Activated naive CD8-positive, alpha-beta T cell treated with anti-CD3 and anti-CD28 coated beads, Interleukin-2, amount 50 U/mL, for 24 hours (primary cell): ENCODE measurements at regions not wholly inside any gene's neighbourhood (a gene's known extent, or its start where the extent isn't known, plus 50 kb on each side); places are given as distances from the start of the nearest gene placed in this dataset.
"Not testable (repeated sequence)": the region's sequence is repeated elsewhere in the genome, so short reads cannot be mapped to it uniquely, and the experiment has no call there.

Experiments used
- ATAC-seq: fragments of 150-1000 bp; cut with Tn5 transposase; one replicate; pipeline ENCODE4 v1.10.0; 2021
- DNase-seq: peaks from one replicate; pipeline ENCODE4 v3.0.0; 2021
- H3K27ac Mint-ChIP-seq: one replicate; pipeline ENCODE4 v1.8.0; 2021; ENCODE audit warnings: mild to moderate bottlenecking, mixed read lengths
- H3K27me3 Mint-ChIP-seq: one replicate; pipeline ENCODE4 v1.8.0; 2021; ENCODE audit warnings: mixed read lengths
- H3K36me3 Mint-ChIP-seq: one replicate; pipeline ENCODE4 v1.8.0; 2021; ENCODE audit warnings: low read depth, mixed read lengths
- H3K4me1 Mint-ChIP-seq: one replicate; pipeline ENCODE4 v1.8.0; 2021; ENCODE audit warnings: mixed read lengths
- H3K4me3 Mint-ChIP-seq: one replicate; pipeline ENCODE4 v1.8.0; 2021; ENCODE audit warnings: mild to moderate bottlenecking, moderate library complexity, mixed read lengths
- H3K9me3 Mint-ChIP-seq: one replicate; pipeline ENCODE4 v1.8.0; 2021; ENCODE audit warnings: mixed read lengths

DNA sequence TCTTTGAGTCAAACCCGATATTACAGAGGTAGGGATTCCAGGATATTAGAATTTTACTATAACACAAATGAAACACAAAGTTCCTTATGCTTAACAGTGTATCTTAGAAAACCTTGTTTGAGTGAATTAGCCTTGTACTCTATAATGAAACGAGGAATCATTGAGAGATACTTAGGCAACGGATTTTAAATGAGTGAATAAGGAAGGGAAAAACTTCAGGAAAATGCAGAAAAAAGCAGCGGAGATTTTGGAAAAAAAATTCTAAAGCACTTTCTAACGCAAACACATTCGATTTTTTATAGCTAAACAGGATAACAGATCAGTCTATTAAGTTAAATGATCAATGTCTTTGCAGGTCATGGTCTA lies 137.3 kb downstream of the HFE start:
- ATAC-seq (no peak), DNase-seq (no peak)
- Mint-ChIP-seq H3K36me3 (no peaks in the 10 kb centered on the region), H3K4me1 (peaks cover 9% of the 10 kb centered on the region), H3K27me3 (no peaks in the 10 kb centered on the region), H3K27ac (no peak overlapping the region), H3K9me3 (no peaks in the 10 kb centered on the region), H3K4me3 (no peak overlapping the region)

DNA sequence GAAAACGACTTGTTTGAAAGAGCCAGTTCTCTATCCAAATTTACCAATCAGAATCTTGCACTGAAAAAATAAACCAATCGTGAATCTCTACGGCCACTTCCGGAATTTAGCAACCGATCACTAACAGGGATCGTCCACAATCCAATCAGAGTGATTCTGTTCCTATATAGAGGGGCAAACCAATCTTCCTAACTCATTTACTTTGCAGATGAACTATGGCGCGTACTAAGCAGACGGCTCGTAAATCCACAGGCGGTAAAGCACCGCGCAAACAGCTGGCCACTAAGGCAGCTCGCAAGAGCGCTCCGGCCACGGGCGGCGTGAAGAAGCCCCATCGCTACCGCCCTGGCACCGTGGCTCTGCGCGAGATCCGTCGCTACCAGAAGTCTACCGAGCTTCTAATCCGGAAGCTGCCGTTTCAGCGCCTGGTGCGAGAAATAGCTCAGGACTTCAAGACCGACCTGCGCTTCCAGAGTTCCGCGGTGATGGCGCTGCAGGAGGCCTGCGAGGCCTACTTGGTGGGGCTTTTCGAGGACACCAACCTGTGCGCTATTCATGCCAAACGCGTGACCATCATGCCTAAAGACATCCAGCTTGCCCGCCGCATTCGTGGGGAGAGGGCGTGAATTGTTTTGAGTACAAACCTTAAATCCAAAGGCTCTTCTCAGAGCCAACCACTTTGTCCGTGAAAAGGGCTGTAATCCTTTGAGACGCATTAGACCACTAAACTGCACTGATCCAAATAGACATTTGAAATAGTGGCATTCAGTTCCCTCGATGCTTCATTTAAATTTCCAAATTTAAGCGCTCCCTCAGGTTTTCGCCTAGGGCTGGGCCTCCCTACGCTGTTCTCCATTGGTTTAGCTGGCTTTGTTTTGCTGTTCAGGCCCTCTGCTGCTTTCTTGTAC lies 138.0 kb downstream of the HFE start:
- H3K4me1 Mint-ChIP-seq: peaks cover 12% of the 10 kb centered on the region
- H3K27ac Mint-ChIP-seq: no peak overlapping the region
- ATAC-seq (no peak), DNase-seq (no peak)
- no peaks in the 10 kb centered on the region for H3K9me3 Mint-ChIP-seq
- no peaks in the 10 kb centered on the region for H3K36me3 Mint-ChIP-seq
- H3K27me3 Mint-ChIP-seq: no peaks in the 10 kb centered on the region
- no peak overlapping the region for H3K4me3 Mint-ChIP-seq

DNA sequence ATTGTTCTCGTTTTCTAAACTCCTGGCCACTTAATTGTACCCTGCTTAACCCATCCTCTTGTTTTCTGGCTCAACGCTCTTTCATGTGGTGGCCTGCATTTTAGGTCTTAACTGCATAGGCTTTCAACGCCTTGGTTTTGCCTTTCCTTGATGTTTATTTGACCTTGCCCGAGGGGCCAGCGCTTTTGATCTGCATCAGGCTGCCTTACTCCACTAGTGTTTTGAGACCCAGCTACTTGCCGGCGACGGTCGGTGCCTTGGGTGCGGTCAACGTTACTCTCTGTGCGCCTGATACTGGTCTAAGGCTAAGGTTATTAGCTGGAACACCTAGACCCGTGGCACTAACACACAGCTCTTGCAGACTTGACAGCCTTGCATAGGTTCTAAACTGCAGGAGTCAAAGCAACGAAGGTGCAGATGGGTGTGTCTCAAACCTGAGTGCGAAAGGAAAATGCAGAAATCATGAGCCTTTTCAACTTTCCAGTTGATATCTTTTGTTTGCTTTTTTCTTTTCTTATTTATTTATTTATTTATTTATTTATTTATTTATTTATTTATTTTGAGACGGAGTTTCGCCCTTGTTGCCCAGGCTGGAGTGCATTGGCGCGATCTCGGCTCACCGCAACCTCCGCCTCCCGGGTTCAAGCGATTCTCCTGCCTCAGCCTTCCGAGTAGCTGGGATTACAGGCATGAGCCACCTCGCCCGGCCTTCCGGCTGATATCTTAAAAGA lies 138.8 kb downstream of the HFE start:
- DNase-seq (no peak), ATAC-seq (no peak)
- H3K36me3 Mint-ChIP-seq: no peaks in the 10 kb centered on the region
- no peaks in the 10 kb centered on the region for H3K27me3 Mint-ChIP-seq
- peaks cover 13% of the 10 kb centered on the region for H3K4me1 Mint-ChIP-seq
- no peaks in the 10 kb centered on the region for H3K9me3 Mint-ChIP-seq
- no peak overlapping the region for H3K4me3 Mint-ChIP-seq
- H3K27ac Mint-ChIP-seq: no peak overlapping the region

DNA sequence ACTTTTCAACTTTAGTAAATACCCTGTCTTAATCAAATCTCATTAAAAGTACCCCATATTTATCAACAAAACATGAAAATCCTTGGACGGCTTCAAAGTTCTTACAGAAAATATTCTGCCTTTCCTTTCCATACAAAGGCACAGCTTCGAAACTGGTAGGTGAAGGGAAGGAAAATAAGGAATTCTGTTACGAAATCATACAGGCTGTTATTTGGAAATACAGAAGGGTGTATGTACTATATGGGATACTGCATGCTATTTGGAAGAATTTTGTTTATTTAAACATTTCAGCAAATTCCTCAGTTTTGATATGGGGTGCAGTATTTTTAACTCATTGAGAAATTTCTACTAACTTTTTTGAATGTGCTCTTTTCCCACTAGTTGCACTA lies 138.4 kb upstream of the BTN3A2 start:
- DNase-seq (no peak), ATAC-seq (no peak)
- no peak overlapping the region for H3K4me3 Mint-ChIP-seq
- no peaks in the 10 kb centered on the region for H3K36me3 Mint-ChIP-seq
- no peak overlapping the region for H3K27ac Mint-ChIP-seq
- H3K27me3 Mint-ChIP-seq: no peaks in the 10 kb centered on the region
- no peaks in the 10 kb centered on the region for H3K9me3 Mint-ChIP-seq
- peaks cover 14% of the 10 kb centered on the region for H3K4me1 Mint-ChIP-seq

DNA sequence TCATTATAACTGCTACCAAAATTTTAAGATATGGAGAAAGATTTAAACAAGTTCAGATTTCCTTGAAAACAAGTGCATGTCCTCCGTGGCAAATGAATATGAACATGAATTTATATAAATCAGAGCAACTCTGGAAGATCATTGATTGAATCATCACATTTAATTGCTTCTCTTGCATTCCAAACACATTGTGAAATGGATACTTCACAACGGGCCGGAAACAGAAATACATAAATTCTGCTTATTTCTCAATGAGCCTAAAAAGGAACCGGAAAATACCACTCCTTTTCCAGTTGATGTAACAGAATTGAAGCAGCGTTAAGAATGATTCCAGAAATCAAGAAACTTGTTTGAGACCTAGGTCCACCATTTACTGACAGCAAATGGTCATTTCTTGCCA lies 134.6 kb upstream of the BTN3A2 start:
- Mint-ChIP-seq H3K9me3 (no peaks in the 10 kb centered on the region), H3K36me3 (no peaks in the 10 kb centered on the region), H3K4me3 (no peak overlapping the region), H3K4me1 (peaks cover 39% of the 10 kb centered on the region), H3K27ac (no peak overlapping the region), H3K27me3 (no peaks in the 10 kb centered on the region)
- ATAC-seq (no peak), DNase-seq (no peak)

DNA sequence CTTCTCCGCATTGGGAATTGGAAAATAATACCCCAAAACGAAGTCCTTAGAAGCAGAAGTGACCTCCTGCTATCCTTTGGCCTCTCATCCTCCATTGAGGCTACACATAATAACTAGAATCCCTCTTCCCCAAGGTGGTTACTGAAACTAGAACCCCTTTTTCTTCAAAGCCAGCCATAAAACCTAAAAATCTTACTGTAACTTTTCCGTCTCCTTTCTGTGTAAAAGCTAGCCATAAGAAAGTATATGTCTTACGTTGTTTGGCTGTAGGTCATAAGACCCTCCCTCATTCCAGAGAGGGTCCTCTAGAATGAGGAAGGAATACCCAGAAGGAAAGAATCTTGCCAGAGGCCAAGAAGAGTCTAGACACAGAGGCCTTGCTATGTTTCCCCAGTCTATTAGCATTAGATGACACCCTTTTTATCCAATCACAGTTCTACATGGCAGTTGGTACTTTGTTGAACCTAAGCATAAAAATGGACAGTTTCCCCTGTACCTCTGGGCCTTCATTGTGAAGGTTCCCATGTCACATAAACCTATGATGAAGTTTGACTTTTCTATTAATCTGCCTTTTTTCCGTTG lies 133.9 kb upstream of the BTN3A2 start:
- Mint-ChIP-seq H3K27ac (no peak overlapping the region), H3K27me3 (no peaks in the 10 kb centered on the region), H3K4me1 (peaks cover 45% of the 10 kb centered on the region)

DNA sequence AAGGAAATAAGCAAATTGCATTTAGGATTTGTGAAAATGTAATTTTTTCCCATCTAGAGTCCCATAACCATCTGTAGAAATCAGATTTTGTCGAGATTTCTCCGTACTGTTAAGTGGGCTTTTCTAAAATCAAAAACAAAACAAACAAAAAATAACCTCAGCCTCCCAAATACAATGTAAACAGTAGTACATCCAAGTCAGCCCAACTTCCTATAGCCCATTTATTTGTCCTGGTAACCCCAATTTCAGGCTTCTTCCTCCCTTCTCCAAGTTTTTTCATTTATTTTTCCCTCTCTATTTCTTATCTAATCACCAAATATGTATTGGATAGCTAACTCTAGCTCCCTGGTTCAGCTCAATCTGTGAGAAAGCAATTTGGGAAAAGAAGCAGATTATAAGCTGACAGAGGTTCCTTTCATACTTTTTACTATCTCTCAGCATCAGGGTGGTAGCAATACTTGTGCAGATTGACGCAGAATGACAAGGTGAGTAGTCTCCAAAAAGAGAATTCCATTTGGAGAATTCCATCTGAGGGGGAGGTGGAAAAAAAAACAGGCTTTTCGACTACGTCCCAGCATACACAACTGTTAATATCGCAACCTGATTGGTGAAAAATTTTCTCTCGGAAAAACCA lies 132.6 kb upstream of the BTN3A2 start:
- peaks cover 42% of the 10 kb centered on the region for H3K4me1 Mint-ChIP-seq
- DNase-seq (no peak), ATAC-seq (no peak)
- no peaks in the 10 kb centered on the region for H3K9me3 Mint-ChIP-seq
- no peaks in the 10 kb centered on the region for H3K27me3 Mint-ChIP-seq
- peak overlapping the region; percentile 97 for H3K27ac Mint-ChIP-seq
- peak overlapping the region; percentile 82 for H3K4me3 Mint-ChIP-seq
- no peaks in the 10 kb centered on the region for H3K36me3 Mint-ChIP-seq

More for the DNA sequence above, 133.9 kb upstream of the BTN3A2 start:
- no peak for DNase-seq
- Mint-ChIP-seq H3K36me3 (no peaks in the 10 kb centered on the region), H3K9me3 (no peaks in the 10 kb centered on the region), H3K4me3 (no peak overlapping the region)
- ATAC-seq: no peak

DNA sequence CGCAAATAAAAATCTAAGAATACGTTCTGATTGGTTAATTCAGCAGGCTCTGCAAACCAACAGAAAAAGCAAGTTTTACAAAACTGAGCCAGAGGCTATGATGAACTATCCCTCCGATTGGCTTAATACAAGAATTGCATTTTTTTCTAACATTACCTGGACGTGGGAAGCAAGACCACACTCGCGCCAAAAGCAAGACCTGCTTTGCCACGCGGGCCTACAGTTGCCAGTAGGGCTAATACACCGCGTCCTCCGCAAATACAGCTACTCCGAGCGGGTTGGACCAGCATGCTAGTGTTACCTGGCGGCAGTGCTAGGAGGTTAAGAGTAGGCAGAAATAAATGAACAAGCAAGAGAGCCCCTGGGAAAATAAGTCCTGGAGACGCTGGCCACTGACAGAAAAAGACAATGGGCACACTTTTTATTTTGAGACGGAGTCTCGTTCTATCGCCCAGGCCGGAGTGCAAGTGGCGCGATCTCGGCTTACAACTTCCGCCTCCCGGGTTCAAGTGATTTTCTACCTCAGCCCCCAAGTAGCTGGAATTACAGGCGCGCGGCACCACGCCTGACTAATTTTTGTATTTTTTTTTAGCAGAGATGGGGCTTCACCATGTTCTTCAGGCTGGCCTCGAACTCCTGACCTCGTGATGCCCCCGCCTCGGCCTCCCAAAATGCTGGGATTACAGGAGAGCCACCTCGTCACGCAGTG lies 131.9 kb upstream of the BTN3A2 start:
- ATAC-seq (peak; percentile 12), DNase-seq (peak; percentile 48)
- Mint-ChIP-seq H3K9me3 (no peaks in the 10 kb centered on the region), H3K27me3 (no peaks in the 10 kb centered on the region), H3K4me1 (peaks cover 42% of the 10 kb centered on the region), H3K27ac (peak overlapping the region; percentile 97), H3K4me3 (peak overlapping the region; percentile 82), H3K36me3 (no peaks in the 10 kb centered on the region)

DNA sequence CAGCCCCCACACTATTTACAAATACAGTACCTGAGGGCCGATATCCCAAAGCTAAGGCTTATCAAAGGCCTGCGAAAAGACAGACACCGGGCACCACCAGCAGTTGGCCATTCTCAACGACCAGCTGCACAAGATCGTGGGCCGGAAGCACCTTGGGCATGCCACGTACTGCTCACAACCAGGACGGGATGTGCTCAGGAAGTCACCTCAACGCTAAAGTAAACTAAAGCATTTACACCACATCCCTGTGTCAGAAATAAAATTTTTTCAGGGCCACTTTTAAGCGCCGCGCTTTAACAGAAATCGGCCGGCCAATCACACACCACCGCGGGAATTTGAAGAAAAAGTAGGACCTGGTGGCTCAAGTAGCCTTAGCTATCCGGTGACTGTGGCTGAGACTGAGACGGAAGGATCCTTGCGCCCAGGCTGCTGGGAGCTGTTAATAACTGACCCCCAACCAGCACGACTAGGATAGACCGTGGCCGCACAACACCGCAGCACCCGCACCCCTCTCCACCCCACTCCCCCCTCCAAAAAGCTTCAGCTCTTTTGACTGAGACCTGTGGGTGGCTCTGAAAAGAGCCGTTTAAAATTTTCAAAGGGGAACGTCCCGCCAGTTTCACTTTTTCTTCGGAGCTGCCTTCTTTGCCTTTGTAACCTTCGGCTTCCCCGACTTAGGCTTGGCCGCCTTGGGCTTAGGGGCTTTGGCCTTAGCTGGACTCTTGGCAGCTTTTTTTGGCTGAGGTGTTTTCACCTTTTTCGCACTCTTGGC lies 131.2 kb upstream of the BTN3A2 start:
- peak; percentile 78 for DNase-seq
- no peaks in the 10 kb centered on the region for H3K36me3 Mint-ChIP-seq
- H3K4me3 Mint-ChIP-seq: peak overlapping the region; percentile 82
- no peaks in the 10 kb centered on the region for H3K9me3 Mint-ChIP-seq
- peak; percentile 57 for ATAC-seq
- no peaks in the 10 kb centered on the region for H3K27me3 Mint-ChIP-seq
- peak overlapping the region; percentile 97 for H3K27ac Mint-ChIP-seq
- peaks cover 40% of the 10 kb centered on the region for H3K4me1 Mint-ChIP-seq

DNA sequence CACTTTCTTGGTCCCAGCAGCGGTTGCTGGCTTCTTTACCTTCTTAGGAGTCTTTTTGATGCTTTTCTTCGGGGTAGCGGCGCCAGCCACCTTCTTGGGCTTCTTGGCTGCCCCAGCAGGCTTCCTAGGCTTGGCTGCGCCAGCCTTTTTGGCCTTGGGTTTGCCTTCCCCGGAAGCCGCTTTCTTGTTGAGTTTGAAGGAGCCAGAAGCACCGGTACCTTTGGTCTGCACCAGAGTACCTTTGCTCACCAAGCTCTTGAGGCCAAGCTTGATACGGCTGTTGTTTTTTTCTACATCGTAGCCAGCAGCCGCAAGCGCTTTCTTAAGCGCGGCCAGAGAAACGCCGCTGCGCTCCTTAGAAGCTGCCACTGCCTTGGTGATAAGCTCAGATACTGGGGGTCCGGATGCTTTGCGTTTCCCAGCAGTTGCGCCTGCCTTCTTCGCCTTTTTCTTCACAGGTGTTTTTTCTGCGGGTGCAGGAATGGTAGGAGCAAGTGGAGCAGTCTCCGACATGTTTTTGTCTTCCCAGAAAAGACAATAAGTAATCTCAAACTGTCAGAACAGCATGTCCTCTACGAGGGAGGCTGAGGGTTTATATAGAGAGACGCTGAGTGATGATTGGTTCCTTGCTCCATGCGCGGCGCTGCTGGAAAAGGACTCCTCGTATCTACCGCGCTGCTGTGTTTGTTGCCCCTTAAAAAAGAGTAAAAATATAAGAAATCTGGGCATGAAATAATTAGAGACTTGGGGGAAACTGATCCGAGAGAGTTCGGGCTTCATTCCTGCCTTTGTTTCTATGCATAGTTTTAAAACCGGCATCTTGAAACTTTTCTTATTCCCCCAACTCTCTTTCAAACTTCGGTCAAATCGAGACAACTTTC lies 130.3 kb upstream of the BTN3A2 start:
- Mint-ChIP-seq H3K9me3 (no peaks in the 10 kb centered on the region), H3K36me3 (no peaks in the 10 kb centered on the region), H3K27ac (peak overlapping the region; percentile 97), H3K4me1 (peaks cover 36% of the 10 kb centered on the region), H3K4me3 (peak overlapping the region; percentile 82), H3K27me3 (no peaks in the 10 kb centered on the region)
- peak; percentile 70 for ATAC-seq
- peak; percentile 75 for DNase-seq

DNA sequence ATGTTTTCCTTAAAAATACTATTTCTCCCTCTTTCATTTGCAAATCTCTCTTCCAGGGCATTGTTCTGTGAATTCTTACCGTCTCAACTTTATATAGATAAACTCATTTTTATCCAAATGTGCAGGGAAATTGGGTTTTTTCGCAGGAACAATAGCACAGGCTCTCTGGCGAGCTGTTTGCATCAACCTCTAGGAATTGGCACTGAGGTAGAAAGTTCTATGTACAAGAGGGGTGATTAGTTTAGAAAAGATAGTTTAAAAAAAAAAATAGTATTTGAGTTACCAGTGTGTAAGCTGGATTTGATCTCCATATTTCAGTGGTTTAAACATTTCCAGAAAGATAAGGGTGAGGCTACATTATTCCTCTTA lies 129.7 kb upstream of the BTN3A2 start:
- H3K4me1 Mint-ChIP-seq: peaks cover 39% of the 10 kb centered on the region
- peaks cover 2% of the 10 kb centered on the region for H3K27me3 Mint-ChIP-seq
- H3K36me3 Mint-ChIP-seq: peaks cover 2% of the 10 kb centered on the region
- ATAC-seq: no peak
- no peaks in the 10 kb centered on the region for H3K9me3 Mint-ChIP-seq
- H3K4me3 Mint-ChIP-seq: peak overlapping the region; percentile 82
- no peak for DNase-seq
- peak overlapping the region; percentile 97 for H3K27ac Mint-ChIP-seq

DNA sequence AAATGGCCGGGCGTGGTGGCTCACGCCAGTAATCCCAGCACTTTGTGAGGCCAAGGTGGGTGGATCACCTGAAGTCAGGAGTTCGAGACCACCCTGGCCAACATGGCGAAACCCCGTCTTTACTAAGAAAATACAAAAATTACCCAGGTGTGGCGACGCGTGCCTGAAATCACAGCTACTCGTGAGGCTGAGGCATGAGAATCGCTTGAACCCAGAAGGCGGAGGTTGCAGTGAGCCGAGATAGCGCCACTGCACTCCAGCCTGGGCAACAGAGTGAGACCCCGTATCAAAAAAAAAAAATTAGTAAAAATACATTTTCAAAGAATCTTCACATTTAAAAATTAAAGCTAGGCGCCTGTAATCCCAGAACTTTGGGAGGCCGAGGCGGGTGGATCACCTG lies 125.6 kb upstream of the BTN3A2 start:
- Mint-ChIP-seq H3K4me3 (peak overlapping the region; percentile 82), H3K4me1 (peaks cover 36% of the 10 kb centered on the region), H3K27ac (peak overlapping the region; percentile 96)
- H3K9me3 Mint-ChIP-seq, ATAC-seq, H3K27me3 Mint-ChIP-seq, H3K36me3 Mint-ChIP-seq, DNase-seq: not testable (repeated sequence)
